ENCODE measurements at regions not wholly inside any gene's neighbourhood (a gene's known extent, or its start where the extent isn't known, plus 50 kb on each side); places are given as distances from the start of the nearest gene placed in this dataset.

DNA sequence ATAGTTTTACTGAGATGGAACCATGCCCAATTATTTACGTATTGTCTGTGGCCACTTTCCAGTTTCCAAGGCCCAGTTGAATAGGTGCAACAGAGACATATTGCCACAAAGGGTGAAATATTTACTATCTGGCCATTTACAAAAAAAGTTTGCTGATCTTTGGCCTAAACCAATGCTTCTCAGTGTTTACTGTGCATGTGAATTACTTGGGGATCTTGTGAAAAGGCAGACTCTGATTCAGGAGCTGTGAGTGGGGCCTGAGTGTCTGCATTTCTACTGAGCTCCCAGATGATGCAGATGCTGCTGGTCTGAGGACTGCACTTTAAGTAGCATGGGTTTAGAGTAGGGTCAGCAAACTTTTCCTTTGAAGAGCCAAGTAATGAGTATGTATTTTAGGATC is 94.1 kb upstream of the PDE5A start:
- H2BK5ac ChIP-seq (ENCODE audit: low read length): no peak overlapping the region
- H3K4ac ChIP-seq (ENCODE audit: low read depth, low read length): no peak overlapping the region
- no peaks in the 10 kb centered on the region for H3K4me1 ChIP-seq (ENCODE audit: control insufficient read depth, low read depth, low read length)
- no peak overlapping the region for H3K27ac ChIP-seq (ENCODE audit: low read depth, low read length)
- no peak overlapping the region for H2AK5ac ChIP-seq (ENCODE audit: low read length)
- no peak overlapping the region for H2BK120ac ChIP-seq (ENCODE audit: low read depth, low read length)
- H2BK15ac ChIP-seq (replicated peaks; ENCODE audit: low read depth): no peak overlapping the region
- H3K18ac ChIP-seq (ENCODE audit: low read length): no peak overlapping the region
- no peak overlapping the region for H3K23ac ChIP-seq (ENCODE audit: low read length)
- no peak overlapping the region for H3K56ac ChIP-seq (ENCODE audit: low read length)
- H4K5ac ChIP-seq (ENCODE audit: low read length): no peak overlapping the region
- H4K8ac ChIP-seq (ENCODE audit: low read depth, low read length): no peak overlapping the region
- no peak overlapping the region for H3K9ac ChIP-seq (ENCODE audit: low read length)
- H3K27me3 ChIP-seq (ENCODE audit: insufficient read depth, low read length, poor library complexity): no peaks in the 10 kb centered on the region
- no peaks in the 10 kb centered on the region for H3K36me3 ChIP-seq (ENCODE audit: control insufficient read depth, insufficient read depth, low read length)
- H3K79me1 ChIP-seq (ENCODE audit: low read length): no peaks in the 10 kb centered on the region
- H3K4me2 ChIP-seq (ENCODE audit: low read length): no peak overlapping the region
- WGBS (ENCODE audit: extremely low coverage, insufficient coverage, low lambda C conversion rate): no CpG with 5 or more reads among the region's 1 CpG
- no peak for DNase-seq
- no peaks in the 10 kb centered on the region for H3K79me2 ChIP-seq (ENCODE audit: control insufficient read depth, insufficient read depth, low read length)
- H3K4me3 ChIP-seq (ENCODE audit: low read length): no peak overlapping the region

DNA sequence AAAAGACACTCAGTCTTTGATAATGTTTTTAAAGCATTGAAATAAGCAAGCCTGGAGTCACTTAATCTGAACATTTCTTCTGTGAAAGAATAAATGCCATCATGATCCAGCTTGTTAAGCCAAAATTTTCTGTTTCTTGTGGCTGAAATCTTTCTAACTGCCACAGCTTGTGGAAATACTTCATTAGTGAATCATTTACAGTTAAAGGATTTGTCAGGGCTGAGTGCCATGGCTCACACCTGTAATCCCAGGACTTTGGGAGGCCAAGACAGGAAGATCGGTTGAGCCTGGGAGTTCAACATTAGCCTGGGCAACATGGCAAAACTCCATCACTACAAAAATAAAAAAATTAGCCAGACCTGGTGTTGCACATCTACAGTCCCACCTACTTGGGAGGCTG is 93.3 kb upstream of the PDE5A start:
- no CpG with 5 or more reads among the region's 1 CpG for WGBS (ENCODE audit: extremely low coverage, insufficient coverage, low lambda C conversion rate)

DNA sequence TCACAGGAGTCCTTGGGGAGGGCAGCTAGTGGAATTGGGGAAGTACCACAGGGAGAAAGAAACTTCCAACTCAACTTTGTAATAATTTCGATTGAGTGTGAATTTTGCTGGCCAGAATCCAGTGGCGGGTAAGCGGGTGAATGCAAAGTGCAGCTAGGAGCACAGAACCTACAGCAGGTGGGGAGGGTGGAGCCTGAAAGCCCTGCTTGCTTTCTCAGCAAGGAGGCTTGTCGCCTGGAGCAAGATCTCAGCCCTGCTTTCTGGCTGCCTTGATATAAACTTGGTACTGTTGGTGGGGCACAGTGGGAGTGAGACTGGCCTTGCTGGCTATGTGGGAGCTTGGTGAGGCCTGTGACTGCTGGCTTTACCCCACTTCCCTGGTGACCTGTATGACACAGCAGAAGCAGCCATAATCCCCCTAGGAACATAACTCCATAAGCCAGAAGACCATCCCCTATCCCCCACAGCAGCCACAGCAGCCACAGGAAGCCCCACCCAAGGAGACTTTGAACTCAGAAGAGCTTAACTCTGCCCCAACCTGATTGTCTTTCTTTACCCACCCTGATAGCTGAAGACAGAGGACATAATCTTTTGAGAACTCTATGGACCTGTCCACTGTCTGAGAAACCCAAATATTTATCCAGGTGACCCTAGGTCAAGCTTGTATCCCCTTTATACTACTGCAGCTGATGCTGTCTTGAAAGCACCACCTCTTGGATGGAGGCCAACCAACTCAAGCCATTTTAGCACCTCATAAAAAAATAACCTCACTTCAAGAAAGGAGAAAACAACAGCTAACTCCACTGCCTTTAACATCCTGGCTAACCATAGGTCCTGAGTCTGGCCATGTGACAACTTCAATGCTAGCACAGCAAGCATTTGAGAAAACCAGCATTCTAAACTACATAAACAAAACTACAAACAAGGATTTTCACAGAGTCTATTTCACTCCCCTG is 87.2 kb upstream of the PDE5A start:
- no peaks in the 10 kb centered on the region for H3K79me2 ChIP-seq (ENCODE audit: control insufficient read depth, insufficient read depth, low read length)
- no peak overlapping the region for H3K18ac ChIP-seq (ENCODE audit: low read length)
- no peak overlapping the region for H3K4me3 ChIP-seq (ENCODE audit: low read length)
- no peak overlapping the region for H2BK15ac ChIP-seq (replicated peaks; ENCODE audit: low read depth)
- no peak overlapping the region for H3K4ac ChIP-seq (ENCODE audit: low read depth, low read length)
- H3K23ac ChIP-seq (ENCODE audit: low read length): no peak overlapping the region
- no peak for DNase-seq
- no peak overlapping the region for H4K8ac ChIP-seq (ENCODE audit: low read depth, low read length)
- H3K9ac ChIP-seq (ENCODE audit: low read length): no peak overlapping the region
- H3K56ac ChIP-seq (ENCODE audit: low read length): no peak overlapping the region
- H3K27me3 ChIP-seq (ENCODE audit: insufficient read depth, low read length, poor library complexity): no peaks in the 10 kb centered on the region
- no peaks in the 10 kb centered on the region for H3K4me1 ChIP-seq (ENCODE audit: control insufficient read depth, low read depth, low read length)
- H2BK5ac ChIP-seq (ENCODE audit: low read length): no peak overlapping the region
- H3K36me3 ChIP-seq (ENCODE audit: control insufficient read depth, insufficient read depth, low read length): no peaks in the 10 kb centered on the region
- no peaks in the 10 kb centered on the region for H3K79me1 ChIP-seq (ENCODE audit: low read length)
- no peak overlapping the region for H2BK120ac ChIP-seq (ENCODE audit: low read depth, low read length)
- no peak overlapping the region for H3K27ac ChIP-seq (ENCODE audit: low read depth, low read length)
- no CpG with 5 or more reads among the region's 4 CpGs for WGBS (ENCODE audit: extremely low coverage, insufficient coverage, low lambda C conversion rate)
- no peak overlapping the region for H3K4me2 ChIP-seq (ENCODE audit: low read length)
- no peak overlapping the region for H2AK5ac ChIP-seq (ENCODE audit: low read length)
- H4K5ac ChIP-seq (ENCODE audit: low read length): no peak overlapping the region

More for the DNA sequence above, 93.3 kb upstream of the PDE5A start:
- no peaks in the 10 kb centered on the region for H3K79me1 ChIP-seq (ENCODE audit: low read length)
- no peak overlapping the region for H2BK5ac ChIP-seq (ENCODE audit: low read length)
- H3K4me3 ChIP-seq (ENCODE audit: low read length): no peak overlapping the region
- no peak overlapping the region for H3K9ac ChIP-seq (ENCODE audit: low read length)
- H3K27ac ChIP-seq (ENCODE audit: low read depth, low read length): no peak overlapping the region
- H4K5ac ChIP-seq (ENCODE audit: low read length): no peak overlapping the region
- no peak overlapping the region for H2BK15ac ChIP-seq (replicated peaks; ENCODE audit: low read depth)
- H3K56ac ChIP-seq (ENCODE audit: low read length): no peak overlapping the region
- DNase-seq: no peak
- H3K27me3 ChIP-seq (ENCODE audit: insufficient read depth, low read length, poor library complexity): no peaks in the 10 kb centered on the region
- no peak overlapping the region for H2AK5ac ChIP-seq (ENCODE audit: low read length)
- H3K23ac ChIP-seq (ENCODE audit: low read length): no peak overlapping the region
- no peaks in the 10 kb centered on the region for H3K36me3 ChIP-seq (ENCODE audit: control insufficient read depth, insufficient read depth, low read length)
- no peak overlapping the region for H2BK120ac ChIP-seq (ENCODE audit: low read depth, low read length)
- H4K8ac ChIP-seq (ENCODE audit: low read depth, low read length): no peak overlapping the region
- H3K4me1 ChIP-seq (ENCODE audit: control insufficient read depth, low read depth, low read length): no peaks in the 10 kb centered on the region
- H3K4me2 ChIP-seq (ENCODE audit: low read length): no peak overlapping the region
- H3K18ac ChIP-seq (ENCODE audit: low read length): no peak overlapping the region
- no peaks in the 10 kb centered on the region for H3K79me2 ChIP-seq (ENCODE audit: control insufficient read depth, insufficient read depth, low read length)
- no peak overlapping the region for H3K4ac ChIP-seq (ENCODE audit: low read depth, low read length)

DNA sequence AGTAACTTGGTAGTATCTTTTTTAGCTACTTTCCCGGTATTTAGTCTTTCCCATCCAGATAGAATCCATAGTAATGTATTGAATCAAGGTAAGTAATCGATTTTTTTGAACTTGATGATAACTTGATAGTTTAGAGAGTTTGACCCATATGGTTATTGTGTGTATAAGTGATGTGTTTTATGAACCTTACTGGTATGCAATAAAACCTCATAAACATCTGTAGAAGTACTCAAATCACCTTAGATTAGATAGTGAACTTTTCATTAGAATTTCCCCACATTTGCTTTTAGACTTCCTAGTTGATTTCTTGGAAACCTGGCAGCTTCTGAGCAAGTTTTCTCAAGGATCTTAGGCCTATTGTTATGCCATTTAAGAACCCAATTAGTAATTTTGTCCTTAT is 80.8 kb upstream of the PDE5A start:
- Histone ChIP-seq H3K4me2 (ENCODE audit: low read length) (no peak overlapping the region), H3K4me3 (ENCODE audit: low read length) (no peak overlapping the region), H4K8ac (ENCODE audit: low read depth, low read length) (no peak overlapping the region), H3K27ac (ENCODE audit: low read depth, low read length) (no peak overlapping the region), H3K79me2 (ENCODE audit: control insufficient read depth, insufficient read depth, low read length) (no peaks in the 10 kb centered on the region), H2BK5ac (ENCODE audit: low read length) (no peak overlapping the region), H4K5ac (ENCODE audit: low read length) (no peak overlapping the region), H3K4me1 (ENCODE audit: control insufficient read depth, low read depth, low read length) (no peaks in the 10 kb centered on the region), H3K27me3 (ENCODE audit: insufficient read depth, low read length, poor library complexity) (no peaks in the 10 kb centered on the region), H3K4ac (ENCODE audit: low read depth, low read length) (no peak overlapping the region), H3K23ac (ENCODE audit: low read length) (no peak overlapping the region), H3K9ac (ENCODE audit: low read length) (no peak overlapping the region), H2BK120ac (ENCODE audit: low read depth, low read length) (no peak overlapping the region), H3K18ac (ENCODE audit: low read length) (no peak overlapping the region), H3K79me1 (ENCODE audit: low read length) (no peaks in the 10 kb centered on the region), H3K56ac (ENCODE audit: low read length) (no peak overlapping the region), H2BK15ac (replicated peaks; ENCODE audit: low read depth) (no peak overlapping the region), H3K36me3 (ENCODE audit: control insufficient read depth, insufficient read depth, low read length) (no peaks in the 10 kb centered on the region), H2AK5ac (ENCODE audit: low read length) (no peak overlapping the region)
- no CpG with 5 or more reads among the region's 2 CpGs for WGBS (ENCODE audit: extremely low coverage, insufficient coverage, low lambda C conversion rate)
- no peak for DNase-seq

DNA sequence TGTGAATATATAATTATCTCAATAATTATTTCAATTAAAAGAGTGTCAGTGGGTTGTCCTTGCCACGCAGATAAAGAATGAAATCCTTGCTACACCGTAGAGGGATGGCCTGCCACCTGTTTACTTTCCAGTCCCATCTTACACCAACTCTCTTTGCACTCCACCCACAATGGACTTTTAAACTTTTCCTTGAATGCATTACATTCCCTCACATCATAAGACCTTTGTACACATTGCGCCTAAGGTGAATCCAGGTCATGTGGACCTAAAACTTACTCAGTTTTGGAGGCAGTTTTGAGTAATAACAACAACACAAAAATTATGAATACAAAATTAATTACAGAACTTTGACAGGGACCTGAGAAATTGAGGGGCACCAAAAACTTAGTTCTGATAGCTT is 78.7 kb upstream of the PDE5A start:
- no peaks in the 10 kb centered on the region for H3K79me2 ChIP-seq (ENCODE audit: control insufficient read depth, insufficient read depth, low read length)
- no peak overlapping the region for H3K4me3 ChIP-seq (ENCODE audit: low read length)
- no peak overlapping the region for H3K56ac ChIP-seq (ENCODE audit: low read length)
- H4K5ac ChIP-seq (ENCODE audit: low read length): no peak overlapping the region
- DNase-seq: no peak
- no peak overlapping the region for H2BK15ac ChIP-seq (replicated peaks; ENCODE audit: low read depth)
- H3K4me1 ChIP-seq (ENCODE audit: control insufficient read depth, low read depth, low read length): no peaks in the 10 kb centered on the region
- no peak overlapping the region for H3K4me2 ChIP-seq (ENCODE audit: low read length)
- no peaks in the 10 kb centered on the region for H3K36me3 ChIP-seq (ENCODE audit: control insufficient read depth, insufficient read depth, low read length)
- H3K27me3 ChIP-seq (ENCODE audit: insufficient read depth, low read length, poor library complexity): no peaks in the 10 kb centered on the region
- no peak overlapping the region for H4K8ac ChIP-seq (ENCODE audit: low read depth, low read length)
- no peak overlapping the region for H2AK5ac ChIP-seq (ENCODE audit: low read length)
- H2BK120ac ChIP-seq (ENCODE audit: low read depth, low read length): no peak overlapping the region
- no peak overlapping the region for H3K23ac ChIP-seq (ENCODE audit: low read length)
- H3K9ac ChIP-seq (ENCODE audit: low read length): no peak overlapping the region
- no peak overlapping the region for H3K4ac ChIP-seq (ENCODE audit: low read depth, low read length)
- WGBS (ENCODE audit: extremely low coverage, insufficient coverage, low lambda C conversion rate): no CpG with 5 or more reads among the region's 3 CpGs
- no peak overlapping the region for H3K18ac ChIP-seq (ENCODE audit: low read length)
- H2BK5ac ChIP-seq (ENCODE audit: low read length): no peak overlapping the region
- H3K27ac ChIP-seq (ENCODE audit: low read depth, low read length): no peak overlapping the region
- no peaks in the 10 kb centered on the region for H3K79me1 ChIP-seq (ENCODE audit: low read length)

DNA sequence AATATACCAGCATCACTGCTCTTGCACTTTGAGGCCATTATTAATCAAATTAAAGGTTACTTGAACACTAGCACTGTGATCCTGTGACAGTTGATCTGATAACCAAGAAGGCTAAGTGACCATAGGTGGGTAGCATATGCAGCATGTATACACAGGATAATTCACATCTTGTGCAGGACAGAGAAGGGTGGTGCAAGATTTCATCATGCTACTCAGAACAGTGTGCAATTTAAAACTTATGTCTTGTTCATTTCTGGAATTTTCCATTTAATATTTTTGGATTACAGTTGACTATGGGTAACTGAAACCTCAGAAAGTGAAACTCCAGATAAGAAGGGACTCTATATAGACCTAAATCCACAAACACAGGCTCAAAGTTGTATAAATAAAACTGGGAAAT is 78.2 kb upstream of the PDE5A start:
- H3K79me2 ChIP-seq (ENCODE audit: control insufficient read depth, insufficient read depth, low read length): no peaks in the 10 kb centered on the region
- H3K79me1 ChIP-seq (ENCODE audit: low read length): no peaks in the 10 kb centered on the region
- H3K4me1 ChIP-seq (ENCODE audit: control insufficient read depth, low read depth, low read length): no peaks in the 10 kb centered on the region
- H3K4me2 ChIP-seq (ENCODE audit: low read length): no peak overlapping the region
- no peak overlapping the region for H3K4ac ChIP-seq (ENCODE audit: low read depth, low read length)
- H3K36me3 ChIP-seq (ENCODE audit: control insufficient read depth, insufficient read depth, low read length): no peaks in the 10 kb centered on the region
- H2BK15ac ChIP-seq (replicated peaks; ENCODE audit: low read depth): no peak overlapping the region
- H2AK5ac ChIP-seq (ENCODE audit: low read length): no peak overlapping the region
- no peak for DNase-seq
- H3K9ac ChIP-seq (ENCODE audit: low read length): no peak overlapping the region
- H3K27me3 ChIP-seq (ENCODE audit: insufficient read depth, low read length, poor library complexity): no peaks in the 10 kb centered on the region
- H3K56ac ChIP-seq (ENCODE audit: low read length): no peak overlapping the region
- H3K4me3 ChIP-seq (ENCODE audit: low read length): no peak overlapping the region
- no peak overlapping the region for H2BK5ac ChIP-seq (ENCODE audit: low read length)
- H4K8ac ChIP-seq (ENCODE audit: low read depth, low read length): no peak overlapping the region
- H3K18ac ChIP-seq (ENCODE audit: low read length): no peak overlapping the region
- no peak overlapping the region for H3K27ac ChIP-seq (ENCODE audit: low read depth, low read length)
- H2BK120ac ChIP-seq (ENCODE audit: low read depth, low read length): no peak overlapping the region
- H4K5ac ChIP-seq (ENCODE audit: low read length): no peak overlapping the region
- H3K23ac ChIP-seq (ENCODE audit: low read length): no peak overlapping the region
